ENCODE measurements at regions not wholly inside any gene's neighbourhood (a gene's known extent, or its start where the extent isn't known, plus 50 kb on each side); places are given as distances from the start of the nearest gene placed in this dataset.

DNA sequence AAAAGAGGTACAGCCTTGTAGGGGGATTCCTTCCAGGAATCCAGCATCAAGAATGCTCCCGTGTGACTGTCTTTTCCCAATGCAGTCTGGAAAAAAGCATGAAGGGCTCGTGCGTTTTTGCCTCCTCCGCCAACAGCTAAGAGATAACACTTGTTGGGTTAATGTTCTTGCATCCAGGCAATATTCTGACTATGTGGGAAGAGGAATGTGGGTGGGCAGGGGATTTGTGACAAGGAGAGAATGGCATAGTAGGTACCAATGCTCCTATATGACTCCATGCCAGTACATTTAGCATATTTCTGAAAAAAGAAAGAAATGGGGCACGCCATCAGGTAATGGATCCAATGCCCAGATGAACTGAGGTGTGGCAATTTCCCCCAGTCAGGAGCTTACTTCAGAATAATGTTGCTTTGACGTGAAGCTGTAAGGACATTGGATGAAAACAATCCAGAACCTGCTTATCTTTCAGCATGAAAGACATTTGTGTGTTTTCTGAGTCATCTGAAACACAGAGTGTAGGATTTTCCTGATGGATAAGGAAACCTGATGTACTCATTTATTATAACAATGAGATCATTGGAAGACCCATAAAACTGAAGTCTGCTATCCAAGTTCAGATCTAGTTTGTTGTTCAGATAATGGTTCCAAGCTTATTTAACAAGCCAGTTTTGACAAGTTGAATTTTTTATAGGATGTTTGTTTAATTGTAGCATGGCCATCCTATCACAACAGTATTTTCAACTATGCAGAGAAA, 105.5 kb downstream of the LYPLAL1 start (continued):
- TF ChIP-seq, protein P1, sequence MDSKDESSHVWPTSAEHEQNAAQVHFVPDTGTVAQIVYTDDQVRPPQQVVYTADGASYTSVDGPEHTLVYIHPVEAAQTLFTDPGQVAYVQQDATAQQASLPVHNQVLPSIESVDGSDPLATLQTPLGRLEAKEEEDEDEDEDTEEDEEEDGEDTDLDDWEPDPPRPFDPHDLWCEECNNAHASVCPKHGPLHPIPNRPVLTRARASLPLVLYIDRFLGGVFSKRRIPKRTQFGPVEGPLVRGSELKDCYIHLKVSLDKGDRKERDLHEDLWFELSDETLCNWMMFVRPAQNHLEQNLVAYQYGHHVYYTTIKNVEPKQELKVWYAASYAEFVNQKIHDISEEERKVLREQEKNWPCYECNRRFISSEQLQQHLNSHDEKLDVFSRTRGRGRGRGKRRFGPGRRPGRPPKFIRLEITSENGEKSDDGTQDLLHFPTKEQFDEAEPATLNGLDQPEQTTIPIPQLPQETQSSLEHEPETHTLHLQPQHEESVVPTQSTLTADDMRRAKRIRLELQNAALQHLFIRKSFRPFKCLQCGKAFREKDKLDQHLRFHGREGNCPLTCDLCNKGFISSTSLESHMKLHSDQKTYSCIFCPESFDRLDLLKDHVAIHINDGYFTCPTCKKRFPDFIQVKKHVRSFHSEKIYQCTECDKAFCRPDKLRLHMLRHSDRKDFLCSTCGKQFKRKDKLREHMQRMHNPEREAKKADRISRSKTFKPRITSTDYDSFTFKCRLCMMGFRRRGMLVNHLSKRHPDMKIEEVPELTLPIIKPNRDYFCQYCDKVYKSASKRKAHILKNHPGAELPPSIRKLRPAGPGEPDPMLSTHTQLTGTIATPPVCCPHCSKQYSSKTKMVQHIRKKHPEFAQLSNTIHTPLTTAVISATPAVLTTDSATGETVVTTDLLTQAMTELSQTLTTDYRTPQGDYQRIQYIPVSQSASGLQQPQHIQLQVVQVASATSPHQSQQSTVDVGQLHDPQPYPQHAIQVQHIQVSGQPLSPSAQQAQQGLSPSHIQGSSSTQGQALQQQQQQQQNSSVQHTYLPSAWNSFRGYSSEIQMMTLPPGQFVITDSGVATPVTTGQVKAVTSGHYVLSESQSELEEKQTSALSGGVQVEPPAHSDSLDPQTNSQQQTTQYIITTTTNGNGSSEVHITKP (tag by site-specific recombination; IDR thresholded peaks at IDR 0.05), result 0 out of 2 replicates have a peak, but pooled peaks have one; percentile 50
- TF ChIP-seq ZNF24 (tag by site-specific recombination; IDR thresholded peaks at IDR 0.05) (peak; percentile 96), ZBTB20 (tag by site-specific recombination; IDR thresholded peaks at IDR 0.05) (no peak), MZF1 (tag by site-specific recombination; IDR thresholded peaks at IDR 0.05; ENCODE audit: borderline replicate concordance) (no peak), HOXD13 (CRISPR knock-in tag; IDR thresholded peaks at IDR 0.05; ENCODE audit: borderline replicate concordance) (peak; percentile 70)
- TF ChIP-seq, protein P2, sequence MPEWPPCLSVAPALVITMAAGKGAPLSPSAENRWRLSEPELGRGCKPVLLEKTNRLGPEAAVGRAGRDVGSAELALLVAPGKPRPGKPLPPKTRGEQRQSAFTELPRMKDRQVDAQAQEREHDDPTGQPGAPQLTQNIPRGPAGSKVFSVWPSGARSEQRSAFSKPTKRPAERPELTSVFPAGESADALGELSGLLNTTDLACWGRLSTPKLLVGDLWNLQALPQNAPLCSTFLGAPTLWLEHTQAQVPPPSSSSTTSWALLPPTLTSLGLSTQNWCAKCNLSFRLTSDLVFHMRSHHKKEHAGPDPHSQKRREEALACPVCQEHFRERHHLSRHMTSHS (tag by site-specific recombination; IDR thresholded peaks at IDR 0.05), result no peak

DNA sequence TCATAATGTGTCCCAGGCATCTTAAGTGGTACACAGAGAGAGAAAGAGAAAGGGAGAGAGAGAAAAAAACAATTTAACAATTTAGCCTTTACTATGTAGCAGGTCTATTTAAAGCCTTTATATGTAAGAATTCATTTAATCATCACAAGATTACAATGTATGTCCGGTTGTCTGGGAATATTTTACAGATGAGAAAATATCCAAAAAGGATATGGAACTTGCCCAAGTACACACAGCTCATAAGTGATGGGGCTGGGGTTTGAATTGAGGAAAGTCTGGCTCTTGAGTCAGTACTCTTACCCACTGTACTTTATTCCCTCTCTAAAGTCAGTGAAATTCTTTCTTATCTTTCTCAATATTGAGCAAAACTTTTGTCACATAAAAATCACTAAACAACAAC, 104.6 kb downstream of the LYPLAL1 start:
- H3K36me3 ChIP-seq (ENCODE audit: control insufficient read depth in 2 of 2, insufficient read depth in 1 of 2, low read length in 2 of 2), result no peaks in the 10 kb centered on the region
- TF ChIP-seq, protein P3, sequence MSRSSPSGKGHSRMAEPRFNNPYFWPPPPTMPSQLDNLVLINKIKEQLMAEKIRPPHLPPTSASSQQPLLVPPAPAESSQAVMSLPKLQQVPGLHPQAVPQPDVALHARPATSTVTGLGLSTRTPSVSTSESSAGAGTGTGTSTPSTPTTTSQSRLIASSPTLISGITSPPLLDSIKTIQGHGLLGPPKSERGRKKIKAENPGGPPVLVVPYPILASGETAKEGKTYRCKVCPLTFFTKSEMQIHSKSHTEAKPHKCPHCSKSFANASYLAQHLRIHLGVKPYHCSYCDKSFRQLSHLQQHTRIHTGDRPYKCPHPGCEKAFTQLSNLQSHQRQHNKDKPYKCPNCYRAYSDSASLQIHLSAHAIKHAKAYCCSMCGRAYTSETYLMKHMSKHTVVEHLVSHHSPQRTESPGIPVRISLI (tag by site-specific recombination; IDR thresholded peaks at IDR 0.05), result no peak
- no peak overlapping the region for H3K4me3 ChIP-seq (ENCODE audit: low read depth, low read length)
- H3K9me3 ChIP-seq (ENCODE audit: control insufficient read depth, insufficient read depth, low read depth, low read length), result no peaks in the 10 kb centered on the region
- no peak overlapping the region for H3K27ac ChIP-seq (ENCODE audit: extremely low read depth, low read depth, low read length)
- POLR2A ChIA-PET, result no interaction called here
- CTCF ChIA-PET, result no interaction called here
- peaks cover 14% of the 10 kb centered on the region; the same call in 1 of the 2 replicates for H3K4me1 ChIP-seq (ENCODE audit: control insufficient read depth, insufficient read depth, low read length)

DNA sequence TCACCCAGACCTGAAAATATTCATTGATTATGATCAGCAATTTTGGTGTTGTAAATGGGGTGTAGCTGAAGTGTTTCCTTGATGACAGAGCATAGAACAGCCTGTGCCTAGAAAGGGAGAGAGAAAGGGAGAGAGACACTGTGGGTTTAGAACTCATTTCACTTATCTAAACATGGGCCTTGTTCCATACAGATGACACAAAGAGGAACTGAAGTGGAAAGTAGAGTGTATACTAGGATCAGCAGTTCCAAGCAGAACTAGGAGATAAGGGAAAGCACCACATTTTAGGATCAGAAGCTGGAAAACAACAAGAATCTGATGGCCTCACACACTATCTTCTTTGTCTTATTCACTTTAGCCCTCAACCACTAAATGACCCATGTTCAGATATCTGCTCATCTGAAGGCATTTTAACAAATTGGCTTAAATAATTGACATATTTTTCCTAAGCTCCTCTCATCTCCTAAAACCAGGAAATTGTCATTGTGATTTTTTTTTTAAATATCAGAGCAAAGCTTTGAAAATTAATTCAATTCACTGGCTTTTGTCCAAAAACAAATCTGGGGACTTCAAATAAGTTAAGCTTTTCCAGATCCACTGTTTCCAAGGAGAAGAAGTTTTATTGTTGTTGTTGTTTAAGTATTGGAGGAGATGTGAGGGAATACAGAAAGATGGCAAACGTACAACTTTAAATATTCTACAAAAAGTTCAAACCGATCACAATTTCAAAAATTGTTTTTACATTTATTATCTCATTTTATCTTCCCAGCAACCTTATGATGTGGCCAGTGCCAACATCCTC, 103.8 kb downstream of the LYPLAL1 start:
- Histone ChIP-seq H3K4me1 (ENCODE audit: control insufficient read depth, insufficient read depth, low read length) (peaks cover 18% of the 10 kb centered on the region), H3K4me3 (ENCODE audit: low read depth, low read length) (no peak overlapping the region), H3K9me3 (ENCODE audit: control insufficient read depth, insufficient read depth, low read depth, low read length) (no peaks in the 10 kb centered on the region), H3K36me3 (ENCODE audit: control insufficient read depth in 2 of 2, insufficient read depth in 1 of 2, low read length in 2 of 2) (no peaks in the 10 kb centered on the region), H3K27ac (ENCODE audit: extremely low read depth, low read depth, low read length) (no peak overlapping the region)
- TF ChIP-seq, protein P4, sequence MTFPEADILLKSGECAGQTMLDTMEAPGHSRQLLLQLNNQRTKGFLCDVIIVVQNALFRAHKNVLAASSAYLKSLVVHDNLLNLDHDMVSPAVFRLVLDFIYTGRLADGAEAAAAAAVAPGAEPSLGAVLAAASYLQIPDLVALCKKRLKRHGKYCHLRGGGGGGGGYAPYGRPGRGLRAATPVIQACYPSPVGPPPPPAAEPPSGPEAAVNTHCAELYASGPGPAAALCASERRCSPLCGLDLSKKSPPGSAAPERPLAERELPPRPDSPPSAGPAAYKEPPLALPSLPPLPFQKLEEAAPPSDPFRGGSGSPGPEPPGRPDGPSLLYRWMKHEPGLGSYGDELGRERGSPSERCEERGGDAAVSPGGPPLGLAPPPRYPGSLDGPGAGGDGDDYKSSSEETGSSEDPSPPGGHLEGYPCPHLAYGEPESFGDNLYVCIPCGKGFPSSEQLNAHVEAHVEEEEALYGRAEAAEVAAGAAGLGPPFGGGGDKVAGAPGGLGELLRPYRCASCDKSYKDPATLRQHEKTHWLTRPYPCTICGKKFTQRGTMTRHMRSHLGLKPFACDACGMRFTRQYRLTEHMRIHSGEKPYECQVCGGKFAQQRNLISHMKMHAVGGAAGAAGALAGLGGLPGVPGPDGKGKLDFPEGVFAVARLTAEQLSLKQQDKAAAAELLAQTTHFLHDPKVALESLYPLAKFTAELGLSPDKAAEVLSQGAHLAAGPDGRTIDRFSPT (tag by site-specific recombination; IDR thresholded peaks at IDR 0.05), result 0 out of 2 replicates have a peak, but pooled peaks have one; percentile 7
- TF ChIP-seq ZNF121 (tag by site-specific recombination; IDR thresholded peaks at IDR 0.05), result no peak
- ChIA-PET CTCF (interaction anchor here (0.7 kb wide), 1 partner anchor 9 kb away, joined by 3 read pairs; no protein-coding TSS in a partner anchor), POLR2A (no interaction called here)
